ENCODE measurements at regions not wholly inside any gene's neighbourhood (a gene's known extent, or its start where the extent isn't known, plus 50 kb on each side); places are given as distances from the start of the nearest gene placed in this dataset.

GRCh38 chr19:31013384-31014020 is 335.7 kb downstream of the TSHZ3 start:
- no peak overlapping the region for H2AFZ ChIP-seq (ENCODE audit: low read length)
- no peak overlapping the region for H3K4me2 ChIP-seq (ENCODE audit: insufficient read depth, low read length)
- no peaks in the 10 kb centered on the region for H3K36me3 ChIP-seq (ENCODE audit: insufficient read depth, low read length)
- no peaks in the 10 kb centered on the region for H3K27me3 ChIP-seq (ENCODE audit: insufficient read depth, low read length)
- no peaks in the 10 kb centered on the region for H3K79me2 ChIP-seq (ENCODE audit: insufficient read depth, low read length)
- no peaks in the 10 kb centered on the region for H4K20me1 ChIP-seq (ENCODE audit: insufficient read depth, low read length)
- no peaks in the 10 kb centered on the region for H3K9me3 ChIP-seq (ENCODE audit: low read depth, low read length)
- H3K4me1 ChIP-seq (ENCODE audit: insufficient read depth, low read length), result no peaks in the 10 kb centered on the region
- no peak overlapping the region for H3K27ac ChIP-seq (ENCODE audit: low read depth, low read length)
- H3K4me3 ChIP-seq (ENCODE audit: insufficient read depth, low read length), result no peak overlapping the region
- DNase-seq (ENCODE audit: insufficient read length, low spot score, missing footprints), result no peak
- no peak for TF ChIP-seq CTCF (IDR thresholded peaks at IDR 0.05; ENCODE audit: extremely low read depth, low read depth, low read length)

DNA sequence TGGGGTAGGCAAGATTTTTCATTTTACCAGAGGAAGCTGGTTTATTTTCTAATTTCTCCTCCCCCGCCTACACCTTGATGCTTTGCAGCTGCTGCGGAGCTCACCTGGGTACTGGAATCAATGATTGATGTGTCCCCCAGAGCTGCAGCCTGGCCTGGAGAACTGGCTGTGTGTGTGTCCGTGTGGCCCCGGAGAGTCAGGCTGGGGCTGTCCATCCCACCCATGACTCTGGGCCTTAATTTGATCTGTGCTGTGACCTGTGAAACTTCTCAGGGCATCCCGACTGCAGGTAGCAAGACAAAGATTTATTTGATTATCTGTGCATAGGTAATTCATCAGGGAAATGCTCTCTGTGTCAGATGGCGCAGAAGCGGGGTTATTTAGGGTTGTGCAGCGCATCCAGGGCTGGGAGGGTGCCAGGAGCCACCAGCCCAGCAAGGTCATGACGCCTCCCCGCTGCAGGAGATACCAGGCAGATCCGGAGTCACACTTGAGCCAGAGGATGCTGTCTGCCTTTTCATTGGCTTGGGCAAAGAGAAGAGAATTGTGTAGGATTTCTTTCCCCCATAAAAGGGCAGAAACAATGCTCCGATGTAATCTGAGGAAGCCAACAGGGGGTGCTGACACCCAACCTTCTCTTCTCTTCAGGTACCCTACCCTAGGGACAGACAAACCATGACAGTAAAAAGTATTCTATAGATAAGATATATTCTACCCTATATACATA is 346.6 kb downstream of the TSHZ3 start:
- H3K4me3 ChIP-seq (ENCODE audit: insufficient read depth, low read length), result no peak overlapping the region
- TF ChIP-seq CTCF (IDR thresholded peaks at IDR 0.05; ENCODE audit: extremely low read depth, low read depth, low read length), result no peak
- H3K4me2 ChIP-seq (ENCODE audit: insufficient read depth, low read length), result no peak overlapping the region
- no peaks in the 10 kb centered on the region for H4K20me1 ChIP-seq (ENCODE audit: insufficient read depth, low read length)
- H3K36me3 ChIP-seq (ENCODE audit: insufficient read depth, low read length), result no peaks in the 10 kb centered on the region
- no peaks in the 10 kb centered on the region for H3K9me3 ChIP-seq (ENCODE audit: low read depth, low read length)
- H3K79me2 ChIP-seq (ENCODE audit: insufficient read depth, low read length), result no peaks in the 10 kb centered on the region
- H3K27ac ChIP-seq (ENCODE audit: low read depth, low read length), result no peak overlapping the region
- H2AFZ ChIP-seq (ENCODE audit: low read length), result no peak overlapping the region
- no peak for DNase-seq (ENCODE audit: insufficient read length, low spot score, missing footprints)
- no peaks in the 10 kb centered on the region for H3K4me1 ChIP-seq (ENCODE audit: insufficient read depth, low read length)
- H3K27me3 ChIP-seq (ENCODE audit: insufficient read depth, low read length), result no peaks in the 10 kb centered on the region

GRCh38 chr19:31001991-31002390 is 347.2 kb downstream of the TSHZ3 start:
- no peak for TF ChIP-seq CTCF (IDR thresholded peaks at IDR 0.05; ENCODE audit: extremely low read depth, low read depth, low read length)
- no peaks in the 10 kb centered on the region for H3K9me3 ChIP-seq (ENCODE audit: low read depth, low read length)
- no peaks in the 10 kb centered on the region for H4K20me1 ChIP-seq (ENCODE audit: insufficient read depth, low read length)
- H3K4me1 ChIP-seq (ENCODE audit: insufficient read depth, low read length), result no peaks in the 10 kb centered on the region
- no peak for DNase-seq (ENCODE audit: insufficient read length, low spot score, missing footprints)
- no peaks in the 10 kb centered on the region for H3K27me3 ChIP-seq (ENCODE audit: insufficient read depth, low read length)
- H3K4me3 ChIP-seq (ENCODE audit: insufficient read depth, low read length), result no peak overlapping the region
- H3K36me3 ChIP-seq (ENCODE audit: insufficient read depth, low read length), result no peaks in the 10 kb centered on the region
- H2AFZ ChIP-seq (ENCODE audit: low read length), result no peak overlapping the region
- H3K27ac ChIP-seq (ENCODE audit: low read depth, low read length), result no peak overlapping the region
- H3K4me2 ChIP-seq (ENCODE audit: insufficient read depth, low read length), result no peak overlapping the region
- H3K79me2 ChIP-seq (ENCODE audit: insufficient read depth, low read length), result no peaks in the 10 kb centered on the region

DNA sequence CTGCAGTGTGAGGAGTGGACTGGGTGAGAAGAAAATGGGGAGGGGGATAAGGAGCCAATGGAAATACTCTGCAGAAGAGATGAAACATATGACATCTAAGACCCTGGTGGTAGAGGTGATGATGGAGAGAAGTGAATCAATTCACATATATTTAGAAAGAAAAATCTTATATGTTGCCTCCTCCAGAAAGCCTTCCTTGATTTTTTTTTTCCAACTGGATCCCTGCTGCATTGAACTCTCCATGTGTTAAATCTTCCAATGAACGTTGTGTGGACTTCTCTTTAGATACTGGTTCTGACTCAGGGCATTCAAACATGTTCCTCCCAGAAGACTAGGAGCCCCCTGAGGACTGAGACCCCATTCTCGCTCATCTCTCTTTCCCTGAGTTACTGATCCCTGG is 348.3 kb downstream of the TSHZ3 start:
- DNase-seq (ENCODE audit: insufficient read length, low spot score, missing footprints), result no peak
- Histone ChIP-seq H3K79me2 (ENCODE audit: insufficient read depth, low read length) (no peaks in the 10 kb centered on the region), H3K9me3 (ENCODE audit: low read depth, low read length) (no peaks in the 10 kb centered on the region), H3K4me1 (ENCODE audit: insufficient read depth, low read length) (no peaks in the 10 kb centered on the region), H3K27me3 (ENCODE audit: insufficient read depth, low read length) (no peaks in the 10 kb centered on the region), H3K27ac (ENCODE audit: low read depth, low read length) (no peak overlapping the region), H3K4me2 (ENCODE audit: insufficient read depth, low read length) (no peak overlapping the region), H3K4me3 (ENCODE audit: insufficient read depth, low read length) (no peak overlapping the region), H3K36me3 (ENCODE audit: insufficient read depth, low read length) (no peaks in the 10 kb centered on the region), H2AFZ (ENCODE audit: low read length) (no peak overlapping the region), H4K20me1 (ENCODE audit: insufficient read depth, low read length) (no peaks in the 10 kb centered on the region)
- no peak for TF ChIP-seq CTCF (IDR thresholded peaks at IDR 0.05; ENCODE audit: extremely low read depth, low read depth, low read length)
